GM12878 (cell line): ENCODE measurements at regions not wholly inside any gene's neighbourhood (a gene's known extent, or its start where the extent isn't known, plus 50 kb on each side); places are given as distances from the start of the nearest gene placed in this dataset.

ENCODE experiments used
- ATAC-seq: fragments of 200-7000 bp; cut with Tn5 transposase; 3 replicates; pipeline ENCODE4 v1.9.1; 2020; ENCODE audit warnings: mild to moderate bottlenecking, moderate library complexity
- BruUV-seq: library from RNA; stranded (reverse); fragments of 400-500 nt; replicated peaks from 2 replicates; lab custom pipeline; 2021; lab: Mats Ljungman, UMichigan
- CTCF ChIA-PET: fragments of 300-600 bp; sonication (Branson Sonifier 250); formaldehyde crosslinking; extraction: SDS; loops from one replicate; lab custom pipeline; 2021; ENCODE audit warnings: inconsistent platforms; lab: Yijun Ruan, JAX
- POLR2A ChIA-PET: fragments of 350-600 bp; formaldehyde crosslinking; extraction: SDS; loops from one replicate; lab custom pipeline; 2021; ENCODE audit warnings: inconsistent platforms; lab: Charles Lee
- RAD21 ChIA-PET: fragments of 300-600 bp; sonication (Branson Sonifier 250); formaldehyde crosslinking; loops from one replicate; lab custom pipeline; 2023; ENCODE audit warnings: antibody characterized with exemption; ENCODE audit not compliant: unreplicated experiment; lab: Charles Lee
- SMC1A ChIA-PET: fragments of 300-600 bp; sonication (Branson Sonifier 250); formaldehyde crosslinking; loops from one replicate; lab custom pipeline; 2023; ENCODE audit not compliant: unreplicated experiment, uncharacterized antibody; lab: Charles Lee
- DNase-seq: peaks from one replicate; pipeline ENCODE4 v3.0.0-alpha.2; 2011; ENCODE audit warnings: low read depth, low spot score
- FAIRE-seq: peaks from 3 replicates; lab custom pipeline; 2011; peaks lifted over from hg19 to GRCh38; lab: Jason Lieb, UNC
- H2AFZ ChIP-seq: 2 replicates; pipeline ENCODE4 v1.6.0; 2011; ENCODE audit warnings: low read depth, low read length, control low read depth; ENCODE audit not compliant: control insufficient read depth
- H3K27ac ChIP-seq: 2 replicates; pipeline ENCODE4 v1.5.1; 2011; ENCODE audit warnings: control low read depth; ENCODE audit not compliant: control insufficient read depth, insufficient read depth
- H3K27me3 ChIP-seq, 2 experiments: replicated peaks in 1 of 2; 2 replicates each; pipeline versions ENCODE4 v1.6.0 to v1.6.1; 2011; ENCODE audit warnings: low read length in 1 of 2; ENCODE audit not compliant: control insufficient read depth in 2 of 2, insufficient read depth in 2 of 2
- H3K36me3 ChIP-seq, 2 experiments: 2 replicates each; pipeline ENCODE4 v1.5.1; 2011; ENCODE audit warnings: low read length in 1 of 2; ENCODE audit not compliant: control insufficient read depth in 2 of 2, insufficient read depth in 2 of 2
- H3K4me1 ChIP-seq: 2 replicates; pipeline ENCODE4 v1.6.1; 2011; ENCODE audit warnings: mild to moderate bottlenecking, low read length, moderate library complexity, mixed read lengths; ENCODE audit not compliant: control insufficient read depth, insufficient read depth
- H3K4me2 ChIP-seq: 2 replicates; pipeline ENCODE4 v1.6.0; 2011; ENCODE audit warnings: control low read depth; ENCODE audit not compliant: control insufficient read depth, insufficient read depth
- H3K4me3 ChIP-seq: fragments of 200-600 bp; sonication (generic); 2 replicates; pipeline ENCODE4 v1.5.1; 2016
- H3K79me2 ChIP-seq: 2 replicates; pipeline ENCODE4 v1.6.0; 2011; ENCODE audit warnings: low read length; ENCODE audit not compliant: control insufficient read depth, insufficient read depth
- H3K9ac ChIP-seq: 2 replicates; pipeline ENCODE4 v1.8.0; 2011; ENCODE audit warnings: low read length, control low read depth, mixed read lengths; ENCODE audit not compliant: control insufficient read depth, insufficient read depth
- H3K9me3 ChIP-seq: replicated peaks from 3 replicates; pipeline ENCODE4 v1.5.1; 2011; ENCODE audit warnings: mild to moderate bottlenecking, low read length; ENCODE audit not compliant: control insufficient read depth, insufficient read depth
- H4K20me1 ChIP-seq: 2 replicates; pipeline ENCODE4 v1.6.0; 2011; ENCODE audit not compliant: control insufficient read depth, insufficient read depth
- IRF5 ChIP-seq: fragments of 450-650 bp; IDR thresholded peaks from 2 replicates; pipeline ENCODE4 v1.6.1; 2017; ENCODE audit warnings: borderline replicate concordance
- MAX ChIP-seq: IDR thresholded peaks from 2 replicates; pipeline ENCODE4 v1.6.1; 2012; ENCODE audit warnings: low read depth, low read length, improper control_type of control experiment
- PAX8 ChIP-seq: fragments of 450-650 bp; IDR thresholded peaks from 2 replicates; pipeline ENCODE4 v1.6.1; 2017; ENCODE audit warnings: mild to moderate bottlenecking, moderate library complexity
- PKNOX1 ChIP-seq: fragments of 450-650 bp; IDR thresholded peaks from 2 replicates; pipeline ENCODE4 v1.6.1; 2016; ENCODE audit warnings: mild to moderate bottlenecking
- POLR2AphosphoS2 ChIP-seq: IDR thresholded peaks from 2 replicates; pipeline ENCODE4 v1.6.1; 2011; ENCODE audit warnings: low read depth, mild to moderate bottlenecking, low read length, improper control_type of control experiment, moderate library complexity
- RELB ChIP-seq: fragments of 450-650 bp; IDR thresholded peaks from 2 replicates; pipeline ENCODE4 v1.6.1; 2017; ENCODE audit warnings: low read depth, mild to moderate bottlenecking, moderate library complexity
- RFX5 ChIP-seq: IDR thresholded peaks from 2 replicates; pipeline ENCODE4 v1.6.1; 2011; ENCODE audit warnings: low read depth, low read length, improper control_type of control experiment
- SMAD1 ChIP-seq: fragments of 450-650 bp; IDR thresholded peaks from 2 replicates; pipeline ENCODE4 v1.6.1; 2018; ENCODE audit warnings: mild to moderate bottlenecking, low read depth; ENCODE audit not compliant: partially characterized antibody
- USF1 ChIP-seq: IDR thresholded peaks from 2 replicates; pipeline ENCODE4 v1.6.1; 2011; ENCODE audit warnings: borderline replicate concordance, low read depth, mild to moderate bottlenecking, moderate library complexity, mixed read lengths, low read length; ENCODE audit not compliant: insufficient read depth; ENCODE audit errors: extremely low read length
- ZNF24 ChIP-seq: fragments of 450-650 bp; IDR thresholded peaks from 2 replicates; pipeline ENCODE4 v1.6.1; 2017; ENCODE audit warnings: antibody characterized with exemption, mild to moderate bottlenecking
- ZNF384 ChIP-seq: IDR thresholded peaks from 2 replicates; pipeline ENCODE4 v1.6.1; 2012; ENCODE audit warnings: low read depth, mild to moderate bottlenecking, low read length, improper control_type of control experiment, borderline replicate concordance
- WGBS: methylation state at CpG from one replicate; pipeline ENCODE4 v1.1.6; 2016; ENCODE audit warnings: low lambda C conversion rate; ENCODE audit not compliant: insufficient replicate concordance, insufficient coverage; ENCODE audit errors: missing lambda C conversion rate; 5-methylcytosine and 5-hydroxymethylcytosine counted together
- in situ Hi-C: fragments of 300-500 bp; cut with MboI; formaldehyde crosslinking; loops from 9 replicates; pipeline ENCODE4 v1.14.3; 2018; ENCODE audit warnings: mixed read lengths
- intact Hi-C: fragments of 100-400 bp; cut with micrococcal nuclease; formaldehyde crosslinking; loops from one replicate; pipeline ENCODE4 v1.14.2; 2022; ENCODE audit not compliant: unreplicated experiment

GRCh38 chr18:2240311-2240705 lies 331.0 kb downstream of the METTL4 start:
- no peak overlapping the region for H3K4me2 ChIP-seq
- no TSS peak for BruUV-seq
- DNase-seq (no peak), FAIRE-seq (no peak), ATAC-seq (no peak)
- ChIA-PET CTCF (no interaction called here), RAD21 (no interaction called here), POLR2A (no interaction called here), SMC1A (interaction anchor here (0.6 kb wide), 1 partner anchor 364 kb away, joined by 4 read pairs; no protein-coding TSS in a partner anchor)
- H2AFZ ChIP-seq, result no peak overlapping the region
- no peaks in the 10 kb centered on the region for H3K79me2 ChIP-seq
- in situ Hi-C loops (no loop called here), intact Hi-C loops (no loop called here)
- H3K9ac ChIP-seq, result no peak overlapping the region
- H3K4me1 ChIP-seq, result no peaks in the 10 kb centered on the region
- no peaks in the 10 kb centered on the region for H3K36me3 ChIP-seq
- H3K27me3 ChIP-seq, result no peaks in the 10 kb centered on the region; a peak in 1 of 4 replicates
- 26% methylated on average over 4 of the region's 4 CpGs for WGBS
- TF ChIP-seq ZNF384 (no peak), PKNOX1 (no peak), RFX5 (no peak), POLR2AphosphoS2 (no peak), IRF5 (no peak), SMAD1 (no peak), PAX8 (no peak), USF1 (no peak), MAX (no peak), ZNF24 (no peak), RELB (no peak)
- no peaks in the 10 kb centered on the region for H4K20me1 ChIP-seq
- H3K27ac ChIP-seq, result no peak overlapping the region
- no peaks in the 10 kb centered on the region for H3K9me3 ChIP-seq
- H3K4me3 ChIP-seq, result no peak overlapping the region
